ENCODE measurements at regions not wholly inside any gene's neighbourhood (a gene's known extent, or its start where the extent isn't known, plus 50 kb on each side); places are given as distances from the start of the nearest gene placed in this dataset.
"Not testable (repeated sequence)": the region's sequence is repeated elsewhere in the genome, so short reads cannot be mapped to it uniquely, and the experiment has no call there.

GRCh38 chr10:5576780-5577624 is 52.2 kb downstream of the CALML3 start:
- H3K9me3 Mint-ChIP-seq = no peaks in the 10 kb centered on the region
- no peaks in the 10 kb centered on the region for H3K36me3 Mint-ChIP-seq (ENCODE audit: low read depth)
- no peak overlapping the region for H3K4me3 Mint-ChIP-seq
- H3K27me3 Mint-ChIP-seq = peaks cover 2% of the 10 kb centered on the region
- ATAC-seq (no peak), DNase-seq (no peak)
- H3K4me1 Mint-ChIP-seq = peaks cover 8% of the 10 kb centered on the region
- no peak overlapping the region for H3K27ac Mint-ChIP-seq

GRCh38 chr10:5580038-5580428 is 55.3 kb downstream of the CALML3 start:
- not testable (repeated sequence) for H3K4me3 Mint-ChIP-seq; DNase-seq; H3K27ac Mint-ChIP-seq; H3K36me3 Mint-ChIP-seq (ENCODE audit: low read depth); H3K27me3 Mint-ChIP-seq; H3K4me1 Mint-ChIP-seq; ATAC-seq; H3K9me3 Mint-ChIP-seq

- H3K36me3 Mint-ChIP-seq (ENCODE audit: low read depth) = no peaks in the 10 kb centered on the region
- H3K9me3 Mint-ChIP-seq = no peaks in the 10 kb centered on the region
- DNase-seq (no peak), ATAC-seq (no peak)
- H3K27me3 Mint-ChIP-seq = no peaks in the 10 kb centered on the region
- no peak overlapping the region for H3K27ac Mint-ChIP-seq
- peaks cover 6% of the 10 kb centered on the region for H3K4me1 Mint-ChIP-seq
- no peak overlapping the region for H3K4me3 Mint-ChIP-seq
These were observed 57.2 kb downstream of the CALML3 start for GRCh38 chr10:5581670-5582566.

- Mint-ChIP-seq H3K9me3 (no peaks in the 10 kb centered on the region), H3K36me3 (ENCODE audit: low read depth) (no peaks in the 10 kb centered on the region), H3K27ac (no peak overlapping the region), H3K27me3 (no peaks in the 10 kb centered on the region), H3K4me1 (peaks cover 6% of the 10 kb centered on the region), H3K4me3 (no peak overlapping the region)
- DNase-seq (no peak), ATAC-seq (no peak)
These were observed 58.0 kb downstream of the CALML3 start for GRCh38 chr10:5582736-5583135.

GRCh38 chr10:5583525-5584175 is 58.9 kb downstream of the CALML3 start:
- no peak for DNase-seq
- peaks cover 6% of the 10 kb centered on the region for H3K4me1 Mint-ChIP-seq

GRCh38 chr10:5584895-5585516 is 60.2 kb downstream of the CALML3 start:
- ATAC-seq (peak; percentile 37), DNase-seq (no peak)
- H3K27ac Mint-ChIP-seq = no peak overlapping the region
- H3K9me3 Mint-ChIP-seq = no peaks in the 10 kb centered on the region
- peaks cover 2% of the 10 kb centered on the region for H3K27me3 Mint-ChIP-seq
- no peaks in the 10 kb centered on the region for H3K36me3 Mint-ChIP-seq (ENCODE audit: low read depth)
- H3K4me3 Mint-ChIP-seq = no peak overlapping the region
- H3K4me1 Mint-ChIP-seq = peaks cover 6% of the 10 kb centered on the region

More at GRCh38 chr10:5583525-5584175, 58.9 kb downstream of the CALML3 start:
- no peaks in the 10 kb centered on the region for H3K36me3 Mint-ChIP-seq (ENCODE audit: low read depth)
- H3K4me3 Mint-ChIP-seq = no peak overlapping the region
- peaks cover 2% of the 10 kb centered on the region for H3K27me3 Mint-ChIP-seq
- H3K27ac Mint-ChIP-seq = no peak overlapping the region
- ATAC-seq = no peak
- H3K9me3 Mint-ChIP-seq = no peaks in the 10 kb centered on the region

- ATAC-seq (no peak), DNase-seq (no peak)
- no peak overlapping the region for H3K27ac Mint-ChIP-seq
- H3K4me1 Mint-ChIP-seq = peaks cover 4% of the 10 kb centered on the region
- H3K4me3 Mint-ChIP-seq = no peak overlapping the region
- H3K27me3 Mint-ChIP-seq = peaks cover 2% of the 10 kb centered on the region
- H3K9me3 Mint-ChIP-seq = no peaks in the 10 kb centered on the region
- H3K36me3 Mint-ChIP-seq (ENCODE audit: low read depth) = no peaks in the 10 kb centered on the region
These were observed 60.9 kb downstream of the CALML3 start for GRCh38 chr10:5585517-5586206.

GRCh38 chr10:5587151-5588079 is 62.7 kb downstream of the CALML3 start:
- Mint-ChIP-seq H3K27me3 (peaks cover 2% of the 10 kb centered on the region), H3K9me3 (no peaks in the 10 kb centered on the region), H3K36me3 (ENCODE audit: low read depth) (no peaks in the 10 kb centered on the region), H3K4me1 (peaks cover 2% of the 10 kb centered on the region), H3K4me3 (no peak overlapping the region), H3K27ac (no peak overlapping the region)
- no peak for ATAC-seq
- no peak for DNase-seq

GRCh38 chr10:5588080-5588453 is 63.3 kb downstream of the CALML3 start:
- no peak overlapping the region for H3K4me3 Mint-ChIP-seq
- peaks cover 2% of the 10 kb centered on the region for H3K27me3 Mint-ChIP-seq
- H3K36me3 Mint-ChIP-seq (ENCODE audit: low read depth) = no peaks in the 10 kb centered on the region
- no peak for ATAC-seq
- H3K4me1 Mint-ChIP-seq = peaks cover 2% of the 10 kb centered on the region
- no peaks in the 10 kb centered on the region for H3K9me3 Mint-ChIP-seq
- no peak overlapping the region for H3K27ac Mint-ChIP-seq
- DNase-seq = no peak

GRCh38 chr10:5588603-5589002 is 63.8 kb downstream of the CALML3 start:
- Mint-ChIP-seq H3K27ac (no peak overlapping the region), H3K4me3 (no peak overlapping the region), H3K9me3 (no peaks in the 10 kb centered on the region), H3K27me3 (peaks cover 6% of the 10 kb centered on the region), H3K36me3 (ENCODE audit: low read depth) (no peaks in the 10 kb centered on the region), H3K4me1 (peaks cover 2% of the 10 kb centered on the region)
- no peak for DNase-seq
- ATAC-seq = no peak

Data from activated naive CD8-positive, alpha-beta T cell treated with anti-CD3 and anti-CD28 coated beads, Interleukin-2, amount 50 U/mL, for 24 hours (primary cell).